Activated T-helper 2 cell treated with anti-CD3 and anti-CD28 coated beads, Interferon-gamma antibody, Interleukin-2, Interleukin-4, amounts not matched to agents 10 μg/mL and 5 μg/mL and 100 μg/mL, durations not matched to agents 14 hours and 24 hours and 36 hours (primary cell): ENCODE measurements at regions not wholly inside any gene's neighbourhood (a gene's known extent, or its start where the extent isn't known, plus 50 kb on each side); places are given as distances from the start of the nearest gene placed in this dataset.

ENCODE experiments used
- DNase-seq: peaks from one replicate; pipeline ENCODE4 v3.0.0; 2021; ENCODE audit warnings: low spot score
- H3K27ac Mint-ChIP-seq: one replicate; pipeline ENCODE4 v1.8.0; 2021; ENCODE audit warnings: mixed read lengths
- H3K27me3 Mint-ChIP-seq: one replicate; pipeline ENCODE4 v1.8.0; 2021; ENCODE audit warnings: low read depth, mixed read lengths
- H3K36me3 Mint-ChIP-seq: one replicate; pipeline ENCODE4 v1.8.0; 2021; ENCODE audit warnings: low read depth, mixed read lengths
- H3K4me1 Mint-ChIP-seq: one replicate; pipeline ENCODE4 v1.8.0; 2021; ENCODE audit warnings: low read depth, mixed read lengths
- H3K4me3 Mint-ChIP-seq: one replicate; pipeline ENCODE4 v1.8.0; 2021; ENCODE audit warnings: low read depth, mild to moderate bottlenecking, moderate library complexity, mixed read lengths
- H3K9me3 Mint-ChIP-seq: one replicate; pipeline ENCODE4 v1.8.0; 2021; ENCODE audit warnings: mixed read lengths
- intact Hi-C: fragments of 100-400 bp; cut with micrococcal nuclease; formaldehyde crosslinking; loops from one replicate; pipeline ENCODE4 v1.15.1; 2023

DNA sequence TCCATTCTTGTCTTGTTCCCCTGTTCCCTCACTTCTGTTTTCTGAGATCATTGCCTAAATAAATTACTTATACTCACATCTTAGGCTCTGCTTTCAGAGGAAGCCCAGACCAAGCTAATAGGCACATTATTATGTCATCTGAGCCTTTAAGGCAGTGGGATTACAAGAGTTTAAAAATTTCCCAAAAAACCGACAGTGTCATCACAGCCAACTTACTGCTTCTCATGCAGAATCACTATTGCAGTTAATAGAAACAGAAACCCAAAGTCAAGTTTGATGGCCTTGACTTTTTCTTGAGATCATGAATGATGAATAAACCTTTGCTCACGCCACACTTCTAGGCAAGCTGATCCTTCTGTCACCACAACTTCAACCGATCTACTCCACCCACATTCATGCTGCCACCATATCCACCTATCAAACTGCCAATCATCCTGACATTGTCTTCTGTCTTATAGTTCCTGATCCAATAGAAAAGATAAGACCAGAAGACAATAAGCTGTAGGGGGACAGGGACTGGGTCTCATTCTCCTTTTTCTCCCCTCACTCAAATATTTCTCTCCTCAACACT, 142.7 kb upstream of the CREB1 start:
- intact Hi-C loops = no loop called here
- H3K4me1 Mint-ChIP-seq = peaks cover 9% of the 10 kb centered on the region
- H3K27me3 Mint-ChIP-seq = no peaks in the 10 kb centered on the region
- peaks cover 5% of the 10 kb centered on the region for H3K36me3 Mint-ChIP-seq
- DNase-seq = no peak
- peaks cover 14% of the 10 kb centered on the region for H3K9me3 Mint-ChIP-seq
- no peak overlapping the region for H3K4me3 Mint-ChIP-seq
- H3K27ac Mint-ChIP-seq = no peak overlapping the region

DNA sequence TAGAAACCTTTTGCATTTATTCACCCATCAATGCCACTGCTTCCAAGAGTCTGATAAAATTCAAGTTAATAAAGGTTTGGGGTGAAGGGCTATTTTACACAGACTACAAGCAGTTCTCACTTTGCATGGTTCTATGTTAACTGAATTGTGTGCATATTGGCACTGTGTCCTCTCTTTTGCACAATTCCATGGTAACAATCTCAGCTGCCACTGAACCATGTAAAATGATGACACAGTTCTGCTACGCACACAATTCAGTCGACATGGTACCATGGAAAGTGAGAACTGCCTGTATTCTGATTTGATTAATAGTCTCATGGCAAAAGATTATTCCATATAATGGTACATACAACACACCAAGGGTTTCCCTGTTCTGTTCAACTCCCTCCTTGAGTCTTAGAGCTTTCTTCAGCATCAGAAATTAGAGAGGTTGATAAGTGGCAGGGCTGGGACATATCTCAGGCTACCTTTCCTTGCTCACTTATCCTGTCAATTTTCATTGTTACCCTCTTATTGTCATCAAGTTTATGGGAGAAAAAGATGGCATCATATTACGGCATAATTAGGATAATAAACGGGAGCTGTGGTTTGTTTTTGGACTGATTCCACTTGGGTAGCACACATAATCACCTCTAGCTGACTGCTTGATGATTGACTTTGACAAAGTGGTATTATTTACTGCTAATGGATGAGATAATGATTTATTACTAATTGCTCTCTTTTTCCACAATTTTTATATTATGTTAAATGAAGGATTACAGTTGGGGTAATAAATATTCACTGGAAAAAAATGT, 139.3 kb upstream of the CREB1 start:
- intact Hi-C loops = loop anchor here (10.0 kb wide), 1 partner anchor 56 kb away; no protein-coding TSS in a partner anchor

DNA sequence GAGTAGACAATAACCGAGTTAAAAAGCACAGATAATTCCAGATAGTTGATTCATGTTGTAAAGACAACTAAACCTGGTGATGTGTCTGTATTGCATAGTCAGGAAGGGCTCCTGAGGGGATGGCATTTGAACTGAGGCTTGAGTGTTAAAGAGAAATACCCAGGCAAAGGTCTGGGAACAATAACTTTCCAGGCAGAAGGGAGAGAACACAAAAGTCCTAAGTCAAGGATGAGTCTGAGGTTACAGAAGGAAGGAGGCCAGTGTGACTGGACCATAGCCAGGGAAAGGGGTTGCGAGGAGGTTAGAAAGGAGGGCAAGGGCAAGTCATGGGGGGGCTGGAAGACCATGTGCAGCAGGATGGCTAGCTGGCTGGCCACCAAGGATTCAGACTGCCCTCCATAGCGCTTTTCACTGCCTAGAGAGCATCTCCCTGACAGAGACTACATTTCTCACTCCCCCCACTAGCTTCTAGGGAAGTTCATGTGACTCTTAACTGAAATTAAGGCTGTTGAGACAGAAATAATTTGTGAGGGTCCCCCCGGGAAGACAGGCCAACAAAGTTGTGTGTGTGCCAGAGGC, 135.5 kb upstream of the CREB1 start:
- DNase-seq = no peak
- peaks cover 8% of the 10 kb centered on the region for H3K9me3 Mint-ChIP-seq
- peaks cover 6% of the 10 kb centered on the region for H3K36me3 Mint-ChIP-seq
- H3K4me1 Mint-ChIP-seq = peaks cover 16% of the 10 kb centered on the region
- peak overlapping the region; percentile 86 for H3K27ac Mint-ChIP-seq
- no peak overlapping the region for H3K4me3 Mint-ChIP-seq
- H3K27me3 Mint-ChIP-seq = no peaks in the 10 kb centered on the region
- intact Hi-C loops = loop anchor here (10.0 kb wide), 1 partner anchor 59 kb away; no protein-coding TSS in a partner anchor

More for the DNA sequence above, 139.3 kb upstream of the CREB1 start:
- peaks cover 6% of the 10 kb centered on the region for H3K9me3 Mint-ChIP-seq
- no peak overlapping the region for H3K4me3 Mint-ChIP-seq
- H3K36me3 Mint-ChIP-seq = peaks cover 5% of the 10 kb centered on the region
- no peak for DNase-seq
- peaks cover 19% of the 10 kb centered on the region for H3K4me1 Mint-ChIP-seq
- no peak overlapping the region for H3K27ac Mint-ChIP-seq
- no peaks in the 10 kb centered on the region for H3K27me3 Mint-ChIP-seq

DNA sequence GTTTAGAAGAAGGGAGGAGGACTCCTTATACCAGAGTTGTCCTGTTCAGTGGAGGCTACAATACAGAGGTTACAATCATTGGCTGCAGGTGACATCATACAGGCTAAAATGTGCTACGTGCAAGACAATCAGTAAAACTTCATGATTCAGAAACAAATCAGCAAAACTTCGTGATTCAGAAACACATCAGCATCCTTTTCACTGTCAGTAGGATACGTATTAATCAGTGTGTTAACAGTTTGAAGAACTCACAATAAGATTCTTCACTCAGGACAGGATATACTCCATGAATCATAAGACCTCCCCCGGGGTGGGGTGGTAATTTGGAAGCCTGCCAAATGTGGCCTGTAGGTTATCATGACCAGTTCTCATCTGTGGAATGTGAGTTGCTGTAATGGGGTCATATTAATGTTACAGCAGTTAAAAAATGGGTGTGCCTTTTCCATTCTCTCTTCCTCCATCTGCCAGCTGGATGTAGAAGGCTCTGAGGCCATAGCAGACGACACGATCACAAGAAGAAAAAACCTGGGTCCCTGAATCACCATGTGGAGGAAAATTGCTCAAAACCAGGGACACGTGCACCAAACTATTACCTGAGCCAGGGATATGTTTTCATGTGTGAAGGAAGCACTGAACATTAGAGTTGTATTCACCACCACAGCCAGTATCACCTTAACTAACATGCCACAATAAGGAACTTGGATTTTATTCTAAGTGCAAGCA, 134.8 kb upstream of the CREB1 start:
- no peak for DNase-seq
- intact Hi-C loops = loop anchor here (10.0 kb wide), 1 partner anchor 60 kb away; no protein-coding TSS in a partner anchor
- peaks cover 16% of the 10 kb centered on the region for H3K4me1 Mint-ChIP-seq
- peak overlapping the region; percentile 86 for H3K27ac Mint-ChIP-seq
- no peaks in the 10 kb centered on the region for H3K27me3 Mint-ChIP-seq
- no peak overlapping the region for H3K4me3 Mint-ChIP-seq
- peaks cover 8% of the 10 kb centered on the region for H3K9me3 Mint-ChIP-seq
- H3K36me3 Mint-ChIP-seq = peaks cover 6% of the 10 kb centered on the region

DNA sequence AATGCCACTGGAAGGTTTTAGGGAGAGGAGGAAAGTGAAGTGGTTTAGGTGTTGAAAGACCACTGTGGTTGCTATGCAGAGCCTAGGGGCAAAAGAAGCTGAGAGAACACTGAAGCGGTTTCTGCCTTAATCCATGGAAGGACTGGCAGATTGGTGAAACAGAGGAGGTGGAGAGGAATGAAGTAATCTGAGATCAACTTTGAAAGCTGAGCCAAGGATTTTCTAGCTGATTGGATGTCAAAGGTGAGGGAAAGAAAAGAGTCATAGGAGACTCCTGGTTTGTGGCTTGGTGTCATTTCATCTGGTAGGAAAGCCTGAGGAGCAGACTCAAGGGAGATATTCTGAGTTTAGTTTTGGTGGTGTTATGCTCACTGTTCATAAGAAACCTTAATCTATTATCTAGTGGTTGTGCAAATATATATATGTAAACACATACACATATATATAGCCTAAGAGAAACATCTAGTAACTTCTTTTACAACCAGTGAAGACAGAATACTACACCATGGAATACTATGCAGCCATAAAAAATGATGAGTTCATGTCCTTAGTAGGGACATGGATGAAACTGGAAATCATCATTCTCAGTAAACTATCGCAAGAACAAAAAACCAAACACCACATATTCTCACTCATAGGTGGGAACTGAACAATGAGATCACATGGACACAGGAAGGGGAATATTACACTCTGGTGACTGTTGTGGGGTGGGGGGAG, 134.1 kb upstream of the CREB1 start:
- DNase-seq = no peak
- peaks cover 16% of the 10 kb centered on the region for H3K4me1 Mint-ChIP-seq
- no peak overlapping the region for H3K4me3 Mint-ChIP-seq
- H3K36me3 Mint-ChIP-seq = peaks cover 6% of the 10 kb centered on the region
- no peaks in the 10 kb centered on the region for H3K27me3 Mint-ChIP-seq
- peak overlapping the region; percentile 86 for H3K27ac Mint-ChIP-seq
- intact Hi-C loops = loop anchor here (10.0 kb wide), 1 partner anchor 61 kb away; no protein-coding TSS in a partner anchor
- peaks cover 8% of the 10 kb centered on the region for H3K9me3 Mint-ChIP-seq

DNA sequence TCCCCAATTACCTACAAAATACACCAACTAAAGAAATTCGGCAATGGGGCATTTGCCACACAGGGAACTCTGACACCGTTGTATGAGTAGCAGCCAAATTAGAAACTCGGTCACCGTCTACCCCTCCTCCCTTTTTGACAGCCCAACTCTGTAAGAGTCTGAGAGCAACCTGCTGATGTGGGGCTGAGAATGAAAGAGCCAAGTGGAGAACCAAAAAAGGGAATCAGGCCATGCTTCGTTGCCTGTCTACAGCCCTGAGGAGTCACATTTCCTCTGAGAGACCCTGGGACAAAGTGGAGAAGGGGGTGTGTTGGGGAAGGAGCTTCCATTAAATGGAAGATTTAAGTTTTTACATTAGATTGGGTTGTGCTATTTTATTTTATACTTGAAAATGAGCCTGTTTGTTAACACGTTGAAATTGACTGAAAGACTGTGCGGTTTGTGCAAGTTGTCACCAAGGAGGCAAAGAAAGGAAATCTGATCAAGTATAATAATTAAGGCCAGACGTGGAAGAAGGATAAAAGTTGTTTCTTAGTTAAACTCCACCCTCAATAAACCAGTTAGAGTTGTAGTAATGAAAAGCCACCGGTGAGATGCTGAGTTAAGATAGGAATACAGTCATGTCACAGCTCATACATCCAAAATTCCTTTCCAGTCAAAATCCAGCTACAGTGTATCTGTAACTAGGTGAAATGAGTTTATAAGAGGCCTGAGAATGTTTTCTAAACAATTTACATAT, 131.7 kb upstream of the CREB1 start:
- DNase-seq = no peak
- no peak overlapping the region for H3K4me3 Mint-ChIP-seq
- no peak overlapping the region for H3K27ac Mint-ChIP-seq
- no peaks in the 10 kb centered on the region for H3K27me3 Mint-ChIP-seq
- peaks cover 8% of the 10 kb centered on the region for H3K9me3 Mint-ChIP-seq
- intact Hi-C loops = loop anchor here (10.0 kb wide), 1 partner anchor 63 kb away; no protein-coding TSS in a partner anchor
- H3K4me1 Mint-ChIP-seq = peaks cover 16% of the 10 kb centered on the region
- peaks cover 6% of the 10 kb centered on the region for H3K36me3 Mint-ChIP-seq

DNA sequence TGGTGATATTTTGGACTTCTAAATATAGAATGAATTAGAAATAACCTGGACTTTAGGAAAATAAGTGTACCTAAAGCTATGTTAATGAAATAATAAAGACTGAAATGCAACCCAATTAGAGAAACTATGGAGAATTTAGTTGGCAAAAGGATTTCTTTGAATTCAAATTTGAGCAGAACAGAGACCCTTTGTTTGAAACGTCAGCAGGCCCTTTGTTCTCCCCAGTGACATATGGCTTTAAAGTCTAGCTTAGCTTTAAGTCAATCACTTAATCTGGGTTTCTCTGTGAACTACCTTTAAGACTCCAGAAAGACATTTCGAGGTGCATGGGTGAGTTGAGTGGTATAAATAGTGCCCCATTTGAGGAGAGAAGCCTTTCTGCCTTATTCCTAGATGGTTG, 130.5 kb upstream of the CREB1 start:
- H3K4me3 Mint-ChIP-seq = no peak overlapping the region
- no peak for DNase-seq
- H3K27ac Mint-ChIP-seq = no peak overlapping the region
- no peaks in the 10 kb centered on the region for H3K27me3 Mint-ChIP-seq
- intact Hi-C loops = loop anchor here (10.0 kb wide), 1 partner anchor 64 kb away; no protein-coding TSS in a partner anchor
- peaks cover 6% of the 10 kb centered on the region for H3K36me3 Mint-ChIP-seq
- H3K4me1 Mint-ChIP-seq = peaks cover 10% of the 10 kb centered on the region
- H3K9me3 Mint-ChIP-seq = peaks cover 8% of the 10 kb centered on the region

DNA sequence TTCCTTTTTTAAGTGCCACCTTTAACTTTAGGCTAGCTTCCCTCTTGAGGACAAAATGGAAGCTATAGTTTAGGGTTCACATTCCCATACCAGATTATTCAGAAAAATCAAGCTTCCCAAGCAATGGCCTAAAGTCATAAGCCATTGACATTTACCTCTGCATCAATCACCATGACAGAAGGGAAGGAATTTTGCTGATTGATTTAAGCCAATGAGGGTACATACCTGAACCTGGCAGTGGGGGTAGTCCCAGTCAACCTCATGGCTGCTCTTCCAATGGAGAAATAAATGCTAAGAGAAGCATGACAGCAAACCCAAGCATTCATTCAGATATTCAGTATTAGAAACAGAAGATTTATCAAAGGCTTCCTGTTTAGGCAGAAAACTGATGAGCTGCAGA, 128.4 kb upstream of the CREB1 start:
- H3K36me3 Mint-ChIP-seq = no peaks in the 10 kb centered on the region
- no peaks in the 10 kb centered on the region for H3K4me1 Mint-ChIP-seq
- no peaks in the 10 kb centered on the region for H3K9me3 Mint-ChIP-seq
- no peak overlapping the region for H3K4me3 Mint-ChIP-seq
- H3K27ac Mint-ChIP-seq = no peak overlapping the region
- DNase-seq = no peak
- intact Hi-C loops = no loop called here
- H3K27me3 Mint-ChIP-seq = no peaks in the 10 kb centered on the region

DNA sequence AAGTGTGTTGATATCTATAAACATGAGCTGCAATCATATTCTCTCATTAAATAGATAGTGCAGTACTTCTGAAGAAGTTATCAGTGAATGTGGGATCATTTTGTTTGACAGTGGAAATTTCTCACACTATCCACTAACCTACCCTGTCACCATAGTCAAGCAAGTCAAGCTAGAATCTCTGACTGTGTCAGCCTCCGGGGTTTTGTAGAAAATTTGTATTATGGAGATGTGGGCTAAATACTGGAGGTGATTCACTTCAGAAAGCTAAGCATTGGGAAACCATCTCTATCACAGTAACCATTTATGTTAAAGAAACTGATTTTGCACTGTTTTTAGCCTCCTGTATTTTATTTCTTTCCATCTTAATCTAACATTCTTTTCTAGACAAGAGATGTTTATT, 126.6 kb upstream of the CREB1 start:
- no peaks in the 10 kb centered on the region for H3K27me3 Mint-ChIP-seq
- H3K36me3 Mint-ChIP-seq = no peaks in the 10 kb centered on the region
- H3K27ac Mint-ChIP-seq = no peak overlapping the region
- DNase-seq = no peak
- intact Hi-C loops = no loop called here
- no peaks in the 10 kb centered on the region for H3K9me3 Mint-ChIP-seq
- H3K4me3 Mint-ChIP-seq = no peak overlapping the region
- H3K4me1 Mint-ChIP-seq = no peaks in the 10 kb centered on the region

DNA sequence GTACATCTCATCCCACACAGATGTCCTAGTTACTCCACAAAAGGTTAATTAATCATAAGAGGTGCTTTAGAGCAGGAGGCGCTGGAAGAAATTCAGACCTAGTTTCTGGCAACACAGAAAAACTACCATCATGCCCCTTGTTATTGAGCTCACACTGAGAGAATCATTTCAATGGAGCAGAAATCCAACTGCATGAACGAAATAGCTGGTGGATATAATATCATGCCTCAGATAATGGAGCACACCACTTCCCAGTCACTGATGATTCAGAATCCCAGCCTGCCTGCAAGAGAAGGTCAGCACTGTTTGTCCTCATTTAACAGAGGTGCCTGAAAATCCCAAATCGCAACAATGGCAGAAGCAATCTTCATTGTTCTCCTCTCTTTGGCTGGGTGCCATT, 125.8 kb upstream of the CREB1 start:
- DNase-seq = no peak
- H3K9me3 Mint-ChIP-seq = no peaks in the 10 kb centered on the region
- no peaks in the 10 kb centered on the region for H3K27me3 Mint-ChIP-seq
- intact Hi-C loops = no loop called here
- H3K4me3 Mint-ChIP-seq = no peak overlapping the region
- H3K27ac Mint-ChIP-seq = no peak overlapping the region
- no peaks in the 10 kb centered on the region for H3K4me1 Mint-ChIP-seq
- H3K36me3 Mint-ChIP-seq = no peaks in the 10 kb centered on the region

DNA sequence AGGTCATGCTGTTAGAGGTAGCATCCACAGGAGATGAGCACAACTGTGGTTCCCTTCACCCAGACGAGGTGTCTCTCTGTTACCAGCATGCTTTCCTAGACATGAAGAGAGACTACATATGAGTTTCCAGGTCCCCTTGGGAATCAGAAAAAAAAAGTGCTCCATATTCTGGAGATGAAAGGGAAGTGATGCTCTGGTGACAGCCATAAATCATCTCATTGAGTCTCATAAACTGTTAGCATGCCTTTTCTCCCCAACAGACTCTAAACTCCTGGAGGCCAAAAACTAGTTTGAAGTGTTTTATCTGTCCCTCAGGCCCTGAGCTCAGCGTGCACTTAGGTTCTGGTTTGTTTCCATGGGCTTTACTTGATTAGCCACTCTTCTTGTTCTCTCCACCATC, 124.6 kb upstream of the CREB1 start:
- DNase-seq = no peak
- no peak overlapping the region for H3K27ac Mint-ChIP-seq
- no peaks in the 10 kb centered on the region for H3K36me3 Mint-ChIP-seq
- no peaks in the 10 kb centered on the region for H3K4me1 Mint-ChIP-seq
- intact Hi-C loops = no loop called here
- H3K9me3 Mint-ChIP-seq = no peaks in the 10 kb centered on the region
- H3K4me3 Mint-ChIP-seq = no peak overlapping the region
- no peaks in the 10 kb centered on the region for H3K27me3 Mint-ChIP-seq
